HCT116 (cell line): ENCODE measurements at regions not wholly inside any gene's neighbourhood (a gene's known extent, or its start where the extent isn't known, plus 50 kb on each side); places are given as distances from the start of the nearest gene placed in this dataset.

ENCODE experiments used
- ATAC-seq: fragments of 200-7000 bp; cut with Tn5 transposase; 2 replicates; pipeline ENCODE4 v1.9.1; 2020; ENCODE audit warnings: mild to moderate bottlenecking, moderate library complexity
- BruUV-seq: library from RNA; stranded (reverse); fragments of 400-500 nt; replicated peaks from 2 replicates; lab custom pipeline; 2021; lab: Mats Ljungman, UMichigan
- CTCF ChIA-PET: fragments of 300-600 bp; sonication (Branson Sonifier 250); formaldehyde crosslinking; loops from one replicate; lab custom pipeline; 2021; ENCODE audit warnings: antibody characterized with exemption; lab: Charles Lee
- POLR2A ChIA-PET: fragments of 300-600, 350-600 bp; sonication (Branson Sonifier 250); formaldehyde crosslinking; loops from one replicate; lab custom pipeline; 2021; ENCODE audit warnings: antibody characterized with exemption; lab: Charles Lee
- RAD21 ChIA-PET, 2 experiments: fragments of 300-600 bp; sonication (Branson Sonifier 250); formaldehyde crosslinking; loops; one replicate each; lab custom pipeline; 2023; ENCODE audit warnings: low total read pairs in 2 of 2; ENCODE audit not compliant: uncharacterized antibody in 2 of 2, unreplicated experiment in 2 of 2, low non-redundant PET in 1 of 2; lab: Charles Lee
- DNase-seq: peaks from one replicate; pipeline ENCODE4 v3.0.0-alpha.2; 2010; ENCODE audit warnings: low read depth, low spot score
- H2AFZ ChIP-seq: fragments of 200-600 bp; shearing (Covaris generic), sonication (generic); 2 replicates; pipeline ENCODE4 v1.6.1; 2017; ENCODE audit warnings: low read depth, mixed run types, mixed read lengths, antibody characterized with exemption, low read length; ENCODE audit not compliant: poor library complexity, severe bottlenecking
- H3K27ac ChIP-seq: 2 replicates; pipeline ENCODE4 v1.5.1; 2012; ENCODE audit warnings: low read depth, low read length
- H3K27me3 ChIP-seq: fragments of 200-600 bp; sonication (generic); 2 replicates; pipeline ENCODE4 v1.6.1; 2016; ENCODE audit warnings: mixed run types, low read length, mixed read lengths; ENCODE audit not compliant: insufficient read depth
- H3K36me3 ChIP-seq, 2 experiments: fragments of 200-500 bp in 1 of 2; fragments of 200-600 bp in 1 of 2; sonication (Bioruptor generic) in 1 of 2; sonication (generic) in 1 of 2; 2 replicates each; pipeline versions ENCODE4 v1.5.1 to v1.6.1; 2014 to 2016; ENCODE audit warnings: low read length in 2 of 2, inconsistent platforms in 1 of 2, mixed read lengths in 1 of 2, mixed run types in 1 of 2; ENCODE audit not compliant: insufficient read depth in 2 of 2, control insufficient read depth in 1 of 2
- H3K4me1 ChIP-seq, 2 experiments: fragments of 200-600 bp in 1 of 2; sonication (generic) in 1 of 2; 2 replicates each; pipeline versions ENCODE4 v1.5.1 to v1.6.1; 2012 to 2017; ENCODE audit warnings: low read length in 2 of 2, inconsistent platforms in 1 of 2, mild to moderate bottlenecking in 1 of 2, mixed read lengths in 1 of 2, mixed run types in 1 of 2, moderate library complexity in 1 of 2; ENCODE audit not compliant: insufficient read depth in 2 of 2, control insufficient read depth in 1 of 2
- H3K4me2 ChIP-seq: fragments of 200-600 bp; sonication (generic); 2 replicates; pipeline ENCODE4 v1.6.1; 2017; ENCODE audit warnings: mixed run types, low read length, mixed read lengths
- H3K4me3 ChIP-seq, 2 experiments: fragments of 200-600 bp in 1 of 2; sonication (generic) in 1 of 2; replicated peaks in 1 of 2; 2 replicates each; pipeline ENCODE4 v1.5.1; 2011 to 2016; ENCODE audit warnings: low read length in 2 of 2, control low read depth in 1 of 2, low read depth in 1 of 2, mild to moderate bottlenecking in 1 of 2, mixed read lengths in 1 of 2, mixed run types in 1 of 2
- H3K79me2 ChIP-seq: fragments of 200-600 bp; sonication (generic); 2 replicates; pipeline ENCODE4 v1.6.1; 2017; ENCODE audit warnings: mild to moderate bottlenecking, mixed run types, low read length, moderate library complexity, mixed read lengths; ENCODE audit not compliant: insufficient read depth
- H3K9ac ChIP-seq: fragments of 200-600 bp; sonication (generic); 2 replicates; pipeline ENCODE4 v1.6.1; 2016; ENCODE audit warnings: low read length, mixed read lengths
- H3K9me2 ChIP-seq: fragments of 200-600 bp; sonication (generic), shearing (Covaris generic); 2 replicates; pipeline ENCODE4 v1.6.1; 2017; ENCODE audit warnings: mixed run types, mild to moderate bottlenecking, moderate library complexity; ENCODE audit not compliant: insufficient read depth
- H3K9me3 ChIP-seq, 2 experiments: fragments of 200-500 bp in 1 of 2; fragments of 200-600 bp in 1 of 2; sonication (Bioruptor generic) in 1 of 2; sonication (generic) in 1 of 2; 2 replicates each; pipeline ENCODE4 v1.6.1; 2014 to 2017; ENCODE audit warnings: low read length in 2 of 2, mixed read lengths in 2 of 2, inconsistent platforms in 1 of 2, low read depth in 1 of 2, mild to moderate bottlenecking in 1 of 2, mixed run types in 1 of 2, moderate library complexity in 1 of 2; ENCODE audit not compliant: control insufficient read depth in 1 of 2, insufficient read depth in 1 of 2
- H4K20me1 ChIP-seq: fragments of 200-600 bp; sonication (generic), shearing (Covaris generic); 2 replicates; pipeline ENCODE4 v1.6.1; 2017; ENCODE audit warnings: mixed run types, mild to moderate bottlenecking, moderate library complexity; ENCODE audit not compliant: insufficient read depth
- ATF3 ChIP-seq: IDR thresholded peaks from 2 replicates; pipeline ENCODE4 v1.6.1; 2012
- CEBPB ChIP-seq: IDR thresholded peaks from 2 replicates; pipeline ENCODE4 v1.6.1; 2012; ENCODE audit warnings: low read depth
- EGR1 ChIP-seq: IDR thresholded peaks from 2 replicates; pipeline ENCODE4 v1.6.1; 2012; ENCODE audit warnings: low read depth
- ELF1 ChIP-seq: IDR thresholded peaks from 2 replicates; pipeline ENCODE4 v1.6.1; 2012; ENCODE audit warnings: low read depth, borderline replicate concordance
- EZH2 ChIP-seq: fragments of 200-600 bp; sonication (generic); IDR thresholded peaks from 2 replicates; pipeline ENCODE4 v1.6.1; 2017; ENCODE audit warnings: antibody characterized with exemption, mixed run types
- EZH2phosphoT487 ChIP-seq: fragments of 200-600 bp; IDR thresholded peaks from 2 replicates; pipeline ENCODE4 v1.6.1; 2018; ENCODE audit warnings: antibody characterized with exemption, borderline replicate concordance
- FOSL1 ChIP-seq: IDR thresholded peaks from 2 replicates; pipeline ENCODE4 v1.6.1; 2012; ENCODE audit warnings: low read depth
- JUND ChIP-seq: IDR thresholded peaks from 2 replicates; pipeline ENCODE4 v1.6.1; 2012
- MAX ChIP-seq: IDR thresholded peaks from 2 replicates; pipeline ENCODE4 v1.6.1; 2012
- POLR2A ChIP-seq: IDR thresholded peaks from 2 replicates; pipeline ENCODE4 v1.7.0; 2011; ENCODE audit warnings: borderline replicate concordance; ENCODE audit not compliant: insufficient read depth, insufficient read length; ENCODE audit errors: extremely low read depth
- POLR2AphosphoS5 ChIP-seq: IDR thresholded peaks from 2 replicates; pipeline ENCODE4 v1.6.1; 2011; ENCODE audit warnings: mild to moderate bottlenecking, low read depth, low read length, moderate library complexity
- RAD21 ChIP-seq: IDR thresholded peaks from 2 replicates; pipeline ENCODE4 v1.6.1; 2012; ENCODE audit warnings: low read depth, mild to moderate bottlenecking
- SRF ChIP-seq: IDR thresholded peaks from 2 replicates; pipeline ENCODE4 v1.6.1; 2012; ENCODE audit warnings: low read depth
- TCF7L2 ChIP-seq: IDR thresholded peaks from 2 replicates; pipeline ENCODE4 v1.7.0; 2011; ENCODE audit warnings: borderline replicate concordance, inconsistent platforms; ENCODE audit not compliant: insufficient read depth, insufficient read length; ENCODE audit errors: extremely low read depth
- YY1 ChIP-seq: IDR thresholded peaks from 2 replicates; pipeline ENCODE4 v1.6.1; 2011; ENCODE audit warnings: low read length, low read depth, moderate library complexity, mild to moderate bottlenecking; ENCODE audit not compliant: insufficient replicate concordance; ENCODE audit errors: extremely low read depth
- ZBTB33 ChIP-seq: IDR thresholded peaks from 2 replicates; pipeline ENCODE4 v1.6.1; 2011; ENCODE audit warnings: mild to moderate bottlenecking, low read length, moderate library complexity; ENCODE audit not compliant: insufficient replicate concordance; ENCODE audit errors: extremely low read depth
- intact Hi-C: fragments of 100-400 bp; cut with micrococcal nuclease; formaldehyde crosslinking; loops from 2 replicates; pipeline ENCODE4 v1.10.0; 2022

GRCh38 chr17:56087199-56087598 lies 66.1 kb upstream of the ANKFN1 start:
- Histone ChIP-seq H4K20me1 (no peaks in the 10 kb centered on the region), H3K9me3 (no peaks in the 10 kb centered on the region), H3K36me3 (no peaks in the 10 kb centered on the region), H3K9me2 (no peaks in the 10 kb centered on the region), H3K4me2 (no peak overlapping the region), H3K9ac (no peak overlapping the region), H3K4me3 (no peak overlapping the region), H3K27me3 (peaks cover under 1% of the 10 kb centered on the region; the same call in 1 of the 2 replicates), H3K4me1 (no peaks in the 10 kb centered on the region), H3K27ac (no peak overlapping the region), H2AFZ (no peak overlapping the region), H3K79me2 (no peaks in the 10 kb centered on the region)
- no peak for DNase-seq
- RAD21 ChIA-PET, result no interaction called here
- intact Hi-C loops, result no loop called here
- CTCF ChIA-PET, result no interaction called here
- no TSS peak for BruUV-seq
- ATAC-seq, result no peak
- TF ChIP-seq ATF3, result no peak
- TF ChIP-seq FOSL1, result no peak
- TF ChIP-seq SRF, result no peak
- TF ChIP-seq EZH2phosphoT487, result no peak
- TF ChIP-seq EGR1, result no peak
- TF ChIP-seq JUND, result no peak
- TF ChIP-seq RAD21, result no peak
- TF ChIP-seq TCF7L2, result no peak
- TF ChIP-seq MAX, result no peak
- no peak for TF ChIP-seq POLR2A
- no peak for TF ChIP-seq ZBTB33
- TF ChIP-seq POLR2AphosphoS5, result no peak
- TF ChIP-seq YY1, result no peak
- no peak for TF ChIP-seq EZH2
- no peak for TF ChIP-seq CEBPB
- no peak for TF ChIP-seq ELF1
- POLR2A ChIA-PET, result no interaction called here
